B cell (primary cell): ENCODE measurements at regions not wholly inside any gene's neighbourhood (a gene's known extent, or its start where the extent isn't known, plus 50 kb on each side); places are given as distances from the start of the nearest gene placed in this dataset.
"Not testable (repeated sequence)": the region's sequence is repeated elsewhere in the genome, so short reads cannot be mapped to it uniquely, and the experiment has no call there.

Experiments
- CTCF ChIP-seq: fragments of 200-600 bp; IDR thresholded peaks from one replicate; pipeline ENCODE4 v1.8.0; 2022; ENCODE audit warnings: antibody characterized with exemption, mild to moderate bottlenecking
- EZH2 ChIP-seq: IDR thresholded peaks from 2 replicates; pipeline ENCODE4 v1.6.1; 2012; ENCODE audit warnings: borderline replicate concordance, low read depth, mild to moderate bottlenecking, moderate library complexity, low read length; ENCODE audit not compliant: insufficient read depth, poor library complexity, severe bottlenecking

GRCh38 chr15:96060591-96060990 is 269.9 kb upstream of the NR2F2 start:
- TF ChIP-seq CTCF, EZH2: not testable (repeated sequence)
